ENCODE measurements at regions not wholly inside any gene's neighbourhood (a gene's known extent, or its start where the extent isn't known, plus 50 kb on each side); places are given as distances from the start of the nearest gene placed in this dataset.

DNA sequence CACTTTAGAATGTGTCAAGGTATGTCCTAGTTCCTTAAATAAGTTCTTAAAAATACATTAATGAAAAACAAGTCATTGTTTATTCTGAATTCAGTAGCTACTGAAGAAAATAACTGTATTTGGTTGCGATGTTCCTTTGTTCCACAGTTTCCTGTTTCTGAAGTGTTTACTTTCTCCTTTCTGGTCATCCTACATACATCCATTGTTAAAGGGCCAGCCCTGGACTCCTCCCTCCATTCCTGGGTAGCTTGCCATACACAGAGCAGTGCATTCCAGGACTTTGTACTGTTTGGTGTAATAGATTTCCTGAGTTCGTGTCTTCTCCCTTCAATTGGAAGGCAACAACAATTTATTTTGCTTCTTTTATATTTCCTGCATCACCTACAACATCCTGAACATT is 845.4 kb upstream of the CXADR start (continued):
- TF ChIP-seq, protein P1, sequence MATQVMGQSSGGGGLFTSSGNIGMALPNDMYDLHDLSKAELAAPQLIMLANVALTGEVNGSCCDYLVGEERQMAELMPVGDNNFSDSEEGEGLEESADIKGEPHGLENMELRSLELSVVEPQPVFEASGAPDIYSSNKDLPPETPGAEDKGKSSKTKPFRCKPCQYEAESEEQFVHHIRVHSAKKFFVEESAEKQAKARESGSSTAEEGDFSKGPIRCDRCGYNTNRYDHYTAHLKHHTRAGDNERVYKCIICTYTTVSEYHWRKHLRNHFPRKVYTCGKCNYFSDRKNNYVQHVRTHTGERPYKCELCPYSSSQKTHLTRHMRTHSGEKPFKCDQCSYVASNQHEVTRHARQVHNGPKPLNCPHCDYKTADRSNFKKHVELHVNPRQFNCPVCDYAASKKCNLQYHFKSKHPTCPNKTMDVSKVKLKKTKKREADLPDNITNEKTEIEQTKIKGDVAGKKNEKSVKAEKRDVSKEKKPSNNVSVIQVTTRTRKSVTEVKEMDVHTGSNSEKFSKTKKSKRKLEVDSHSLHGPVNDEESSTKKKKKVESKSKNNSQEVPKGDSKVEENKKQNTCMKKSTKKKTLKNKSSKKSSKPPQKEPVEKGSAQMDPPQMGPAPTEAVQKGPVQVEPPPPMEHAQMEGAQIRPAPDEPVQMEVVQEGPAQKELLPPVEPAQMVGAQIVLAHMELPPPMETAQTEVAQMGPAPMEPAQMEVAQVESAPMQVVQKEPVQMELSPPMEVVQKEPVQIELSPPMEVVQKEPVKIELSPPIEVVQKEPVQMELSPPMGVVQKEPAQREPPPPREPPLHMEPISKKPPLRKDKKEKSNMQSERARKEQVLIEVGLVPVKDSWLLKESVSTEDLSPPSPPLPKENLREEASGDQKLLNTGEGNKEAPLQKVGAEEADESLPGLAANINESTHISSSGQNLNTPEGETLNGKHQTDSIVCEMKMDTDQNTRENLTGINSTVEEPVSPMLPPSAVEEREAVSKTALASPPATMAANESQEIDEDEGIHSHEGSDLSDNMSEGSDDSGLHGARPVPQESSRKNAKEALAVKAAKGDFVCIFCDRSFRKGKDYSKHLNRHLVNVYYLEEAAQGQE (IDR thresholded peaks at IDR 0.05; ENCODE audit: unreplicated experiment): no peak
- TF ChIP-seq EZH2phosphoT487 (IDR thresholded peaks at IDR 0.05; ENCODE audit: unreplicated experiment): no peak

DNA sequence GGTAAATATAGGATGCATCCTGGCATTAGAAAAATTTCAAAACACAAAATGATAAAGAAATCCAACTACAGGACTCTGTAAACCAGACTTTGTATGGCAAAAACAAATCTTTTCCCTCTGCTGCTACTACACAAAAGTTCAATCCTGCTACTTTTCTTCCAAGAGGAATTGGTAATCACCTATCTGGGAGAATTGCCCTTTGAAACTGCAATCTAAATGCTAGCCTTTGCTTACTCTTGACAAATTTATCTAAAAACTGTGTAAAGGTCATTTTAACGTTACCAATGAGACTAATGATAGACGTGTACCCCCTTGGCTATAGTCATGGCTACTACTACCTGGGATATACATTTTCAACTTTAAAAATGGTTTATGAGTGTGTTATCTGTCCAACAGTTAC is 837.9 kb upstream of the CXADR start:
- H3K27me3 Mint-ChIP-seq (ENCODE audit: insufficient read depth, low read depth, poor library complexity): peaks cover 3% of the 10 kb centered on the region
- Histone ChIP-seq H3K27me3 (ENCODE audit: insufficient read depth) (no peaks in the 10 kb centered on the region), H4K20me1 (replicated peaks; ENCODE audit: insufficient read depth) (no peaks in the 10 kb centered on the region), H3K4me2 (no peak overlapping the region), H3K79me2 (replicated peaks; ENCODE audit: insufficient read depth) (no peaks in the 10 kb centered on the region), H2AFZ (no peak overlapping the region), H3F3A (replicated peaks; ENCODE audit: low read depth) (no peaks in the 10 kb centered on the region), H3K4me3 (no peak overlapping the region), H3K27ac (ENCODE audit: low read depth) (no peak overlapping the region), H3K36me3 (ENCODE audit: insufficient read depth) (no peaks in the 10 kb centered on the region), H3K9me2 (ENCODE audit: insufficient read depth) (no peaks in the 10 kb centered on the region), H3K4me1 (ENCODE audit: insufficient read depth) (no peaks in the 10 kb centered on the region)
- H3K36me3 Mint-ChIP-seq (ENCODE audit: low read depth): no peaks in the 10 kb centered on the region
- no peak overlapping the region for H3K27ac Mint-ChIP-seq
- TF ChIP-seq JUNB (IDR thresholded peaks at IDR 0.05; ENCODE audit: unreplicated experiment) (no peak), ZNF331 (CRISPR knock-in tag; IDR thresholded peaks at IDR 0.05; ENCODE audit: low read depth) (no peak), ZNF114 (CRISPR knock-in tag; IDR thresholded peaks at IDR 0.05) (no peak), NANOG (IDR thresholded peaks at IDR 0.05; ENCODE audit: borderline replicate concordance) (no peak)
- TF ChIP-seq, protein P2, sequence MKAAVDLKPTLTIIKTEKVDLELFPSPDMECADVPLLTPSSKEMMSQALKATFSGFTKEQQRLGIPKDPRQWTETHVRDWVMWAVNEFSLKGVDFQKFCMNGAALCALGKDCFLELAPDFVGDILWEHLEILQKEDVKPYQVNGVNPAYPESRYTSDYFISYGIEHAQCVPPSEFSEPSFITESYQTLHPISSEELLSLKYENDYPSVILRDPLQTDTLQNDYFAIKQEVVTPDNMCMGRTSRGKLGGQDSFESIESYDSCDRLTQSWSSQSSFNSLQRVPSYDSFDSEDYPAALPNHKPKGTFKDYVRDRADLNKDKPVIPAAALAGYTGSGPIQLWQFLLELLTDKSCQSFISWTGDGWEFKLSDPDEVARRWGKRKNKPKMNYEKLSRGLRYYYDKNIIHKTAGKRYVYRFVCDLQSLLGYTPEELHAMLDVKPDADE (IDR thresholded peaks at IDR 0.05): no peak
- H3K9me3 Mint-ChIP-seq: no peaks in the 10 kb centered on the region
- no peaks in the 10 kb centered on the region for H3K4me1 Mint-ChIP-seq
- ATAC-seq (no peak), DNase-seq (ENCODE audit: low spot score) (no peak)
- H3K4me3 Mint-ChIP-seq: no peak overlapping the region

DNA sequence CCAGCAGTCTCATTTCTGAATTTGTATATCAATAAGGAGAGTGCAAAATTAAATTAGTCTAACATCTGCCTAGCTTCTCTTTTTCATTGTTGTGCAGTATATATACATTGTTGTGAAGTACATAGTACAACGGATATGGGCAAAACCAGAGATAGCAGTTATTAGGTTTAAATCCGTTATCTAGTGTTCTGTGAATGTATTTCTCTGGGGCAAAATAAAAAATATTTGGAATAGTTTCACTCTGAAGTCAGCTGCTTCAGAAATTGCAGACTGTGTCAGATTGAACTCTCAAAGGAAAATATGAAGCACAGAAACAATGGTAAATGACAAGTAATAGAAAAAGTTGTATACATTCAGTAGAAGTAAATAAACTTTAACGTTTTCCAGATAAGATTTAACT is 836.5 kb upstream of the CXADR start:
- Mint-ChIP-seq H3K27ac (no peak overlapping the region), H3K4me1 (no peaks in the 10 kb centered on the region), H3K9me3 (no peaks in the 10 kb centered on the region; the same call in 2 of the 3 replicates), H3K27me3 (ENCODE audit: insufficient read depth, low read depth, poor library complexity) (peaks cover 3% of the 10 kb centered on the region), H3K36me3 (ENCODE audit: low read depth) (no peaks in the 10 kb centered on the region), H3K4me3 (no peak overlapping the region)
- Histone ChIP-seq H3K36me3 (ENCODE audit: insufficient read depth) (no peaks in the 10 kb centered on the region), H3K9me2 (ENCODE audit: insufficient read depth) (no peaks in the 10 kb centered on the region), H3F3A (replicated peaks; ENCODE audit: low read depth) (no peaks in the 10 kb centered on the region), H3K4me3 (no peak overlapping the region), H3K27me3 (ENCODE audit: insufficient read depth) (no peaks in the 10 kb centered on the region), H2AFZ (no peak overlapping the region), H3K4me1 (ENCODE audit: insufficient read depth) (no peaks in the 10 kb centered on the region), H4K20me1 (replicated peaks; ENCODE audit: insufficient read depth) (no peaks in the 10 kb centered on the region), H3K4me2 (no peak overlapping the region), H3K79me2 (replicated peaks; ENCODE audit: insufficient read depth) (no peaks in the 10 kb centered on the region), H3K27ac (ENCODE audit: low read depth) (no peak overlapping the region)
- no peak for ATAC-seq
- DNase-seq (ENCODE audit: low spot score): no peak
- TF ChIP-seq, protein P2 (IDR thresholded peaks at IDR 0.05): no peak
- no peak for TF ChIP-seq ZNF114 (CRISPR knock-in tag; IDR thresholded peaks at IDR 0.05)
- TF ChIP-seq NANOG (IDR thresholded peaks at IDR 0.05; ENCODE audit: borderline replicate concordance): no peak
- TF ChIP-seq, protein P3, sequence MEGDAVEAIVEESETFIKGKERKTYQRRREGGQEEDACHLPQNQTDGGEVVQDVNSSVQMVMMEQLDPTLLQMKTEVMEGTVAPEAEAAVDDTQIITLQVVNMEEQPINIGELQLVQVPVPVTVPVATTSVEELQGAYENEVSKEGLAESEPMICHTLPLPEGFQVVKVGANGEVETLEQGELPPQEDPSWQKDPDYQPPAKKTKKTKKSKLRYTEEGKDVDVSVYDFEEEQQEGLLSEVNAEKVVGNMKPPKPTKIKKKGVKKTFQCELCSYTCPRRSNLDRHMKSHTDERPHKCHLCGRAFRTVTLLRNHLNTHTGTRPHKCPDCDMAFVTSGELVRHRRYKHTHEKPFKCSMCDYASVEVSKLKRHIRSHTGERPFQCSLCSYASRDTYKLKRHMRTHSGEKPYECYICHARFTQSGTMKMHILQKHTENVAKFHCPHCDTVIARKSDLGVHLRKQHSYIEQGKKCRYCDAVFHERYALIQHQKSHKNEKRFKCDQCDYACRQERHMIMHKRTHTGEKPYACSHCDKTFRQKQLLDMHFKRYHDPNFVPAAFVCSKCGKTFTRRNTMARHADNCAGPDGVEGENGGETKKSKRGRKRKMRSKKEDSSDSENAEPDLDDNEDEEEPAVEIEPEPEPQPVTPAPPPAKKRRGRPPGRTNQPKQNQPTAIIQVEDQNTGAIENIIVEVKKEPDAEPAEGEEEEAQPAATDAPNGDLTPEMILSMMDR (conservative IDR thresholded peaks at IDR 0.05; ENCODE audit: low read depth in 2 of 2): no peak
- no peak for TF ChIP-seq JUNB (IDR thresholded peaks at IDR 0.05; ENCODE audit: unreplicated experiment)
- TF ChIP-seq, protein P1 (IDR thresholded peaks at IDR 0.05; ENCODE audit: unreplicated experiment): no peak

All from GM23338 (cell line).